Caco-2 (cell line): ENCODE measurements at regions not wholly inside any gene's neighbourhood (a gene's known extent, or its start where the extent isn't known, plus 50 kb on each side); places are given as distances from the start of the nearest gene placed in this dataset.
A peak's percentile ranks its signal among the peaks of the same experiment; 100 is the strongest.

Experiments used
- BruUV-seq: library from RNA; stranded (reverse); fragments of 400-500 nt; replicated peaks from 2 replicates; lab custom pipeline; 2021; lab: Mats Ljungman, UMichigan
- CTCF ChIA-PET: fragments of 300-600 bp; sonication (Branson Sonifier 250); formaldehyde crosslinking; loops from one replicate; lab custom pipeline; 2022; ENCODE audit warnings: antibody characterized with exemption; lab: Charles Lee
- POLR2A ChIA-PET: fragments of 300-600 bp; sonication (Branson Sonifier 250); formaldehyde crosslinking; loops from one replicate; lab custom pipeline; 2022; ENCODE audit warnings: antibody characterized with exemption; lab: Charles Lee
- DNase-seq, 2 experiments: peaks; one replicate each; pipeline versions ENCODE4 v3.0.0 to v3.0.0-alpha.2; 2020 to 2022
- H3K27me3 ChIP-seq: replicated peaks from 2 replicates; pipeline ENCODE4 v1.6.0; 2011; ENCODE audit warnings: low read length; ENCODE audit not compliant: control insufficient read depth, insufficient read depth
- H3K36me3 ChIP-seq: 2 replicates; pipeline ENCODE4 v1.5.1; 2011; ENCODE audit warnings: low read length; ENCODE audit not compliant: control insufficient read depth, insufficient read depth
- H3K4me1 ChIP-seq: fragments of 250-450 bp; sonication (Bioruptor Pico); 2 replicates; pipeline ENCODE4 v1.5.1; 2020; ENCODE audit warnings: mild to moderate bottlenecking
- H3K4me3 ChIP-seq: 2 replicates; pipeline ENCODE4 v1.5.1; 2011; ENCODE audit warnings: low read depth, mild to moderate bottlenecking, control low read depth, low read length
- H3K9me3 ChIP-seq: fragments of 250-450 bp; sonication (Bioruptor Pico); 2 replicates; pipeline ENCODE4 v1.5.1; 2020; ENCODE audit warnings: mild to moderate bottlenecking, moderate library complexity
- H3K27ac Mint-ChIP-seq: one replicate; pipeline ENCODE4 v1.8.0; 2022; ENCODE audit warnings: mixed read lengths; ENCODE audit not compliant: unreplicated experiment
- H3K27me3 Mint-ChIP-seq: one replicate; pipeline ENCODE4 v1.8.0; 2022; ENCODE audit warnings: mixed read lengths; ENCODE audit not compliant: insufficient read depth, unreplicated experiment
- H3K36me3 Mint-ChIP-seq: one replicate; pipeline ENCODE4 v1.8.0; 2022; ENCODE audit warnings: mild to moderate bottlenecking, mixed read lengths; ENCODE audit not compliant: insufficient read depth, unreplicated experiment
- H3K4me1 Mint-ChIP-seq: one replicate; pipeline ENCODE4 v1.8.0; 2022; ENCODE audit warnings: low read depth, mixed read lengths; ENCODE audit not compliant: unreplicated experiment
- H3K4me3 Mint-ChIP-seq: one replicate; pipeline ENCODE4 v1.8.0; 2022; ENCODE audit warnings: mild to moderate bottlenecking, moderate library complexity, mixed read lengths; ENCODE audit not compliant: unreplicated experiment
- H3K9me3 Mint-ChIP-seq: one replicate; pipeline ENCODE4 v1.8.0; 2022; ENCODE audit warnings: mixed read lengths; ENCODE audit not compliant: unreplicated experiment
- intact Hi-C: fragments of 100-400 bp; cut with micrococcal nuclease; formaldehyde crosslinking; loops from one replicate; pipeline ENCODE4 v1.10.0; 2022; ENCODE audit not compliant: unreplicated experiment
- TF ChIP-seq, protein P1 (sequence below), 2 experiments: fragments of 200-600 bp in 1 of 2; IDR thresholded peaks; 1 replicate in 1 of 2; 2 replicates in 1 of 2; pipeline versions ENCODE4 v1.5.1 to v1.8.0; 2011 to 2022; ENCODE audit warnings: antibody characterized with exemption in 1 of 2, control low read depth in 1 of 2, inconsistent platforms in 1 of 2, low read depth in 1 of 2, low read length in 1 of 2, mild to moderate bottlenecking in 1 of 2, moderate library complexity in 1 of 2; ENCODE audit not compliant: insufficient read depth in 1 of 2, severe bottlenecking in 1 of 2, unreplicated experiment in 1 of 2

DNA sequence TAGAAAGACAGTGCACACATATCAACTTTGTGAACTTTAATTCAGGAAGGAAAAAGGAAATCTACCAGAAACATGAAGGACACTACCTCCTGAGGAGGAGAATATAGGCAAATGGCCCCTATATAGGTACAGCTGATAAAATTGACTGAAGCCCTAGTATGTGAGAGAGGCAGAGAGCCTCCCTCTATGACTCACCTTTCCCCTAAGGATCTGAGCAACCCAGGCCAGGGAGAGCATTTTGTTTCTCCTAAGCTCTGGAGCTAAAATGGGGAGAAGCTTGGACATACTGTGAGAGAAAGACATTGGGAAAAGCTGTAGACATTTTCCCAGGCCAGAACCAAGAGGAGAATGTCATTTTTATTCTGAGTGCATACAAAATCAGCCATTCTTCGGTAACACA, 303.5 kb downstream of the AHR start:
- TF ChIP-seq, protein P1, sequence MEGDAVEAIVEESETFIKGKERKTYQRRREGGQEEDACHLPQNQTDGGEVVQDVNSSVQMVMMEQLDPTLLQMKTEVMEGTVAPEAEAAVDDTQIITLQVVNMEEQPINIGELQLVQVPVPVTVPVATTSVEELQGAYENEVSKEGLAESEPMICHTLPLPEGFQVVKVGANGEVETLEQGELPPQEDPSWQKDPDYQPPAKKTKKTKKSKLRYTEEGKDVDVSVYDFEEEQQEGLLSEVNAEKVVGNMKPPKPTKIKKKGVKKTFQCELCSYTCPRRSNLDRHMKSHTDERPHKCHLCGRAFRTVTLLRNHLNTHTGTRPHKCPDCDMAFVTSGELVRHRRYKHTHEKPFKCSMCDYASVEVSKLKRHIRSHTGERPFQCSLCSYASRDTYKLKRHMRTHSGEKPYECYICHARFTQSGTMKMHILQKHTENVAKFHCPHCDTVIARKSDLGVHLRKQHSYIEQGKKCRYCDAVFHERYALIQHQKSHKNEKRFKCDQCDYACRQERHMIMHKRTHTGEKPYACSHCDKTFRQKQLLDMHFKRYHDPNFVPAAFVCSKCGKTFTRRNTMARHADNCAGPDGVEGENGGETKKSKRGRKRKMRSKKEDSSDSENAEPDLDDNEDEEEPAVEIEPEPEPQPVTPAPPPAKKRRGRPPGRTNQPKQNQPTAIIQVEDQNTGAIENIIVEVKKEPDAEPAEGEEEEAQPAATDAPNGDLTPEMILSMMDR (IDR thresholded peaks at IDR 0.05; ENCODE audit: insufficient read depth in 1 of 2, low read depth in 1 of 2, low read length in 1 of 2, severe bottlenecking in 1 of 2, unreplicated experiment in 1 of 2): no peak
- ChIA-PET POLR2A (no interaction called here), CTCF (no interaction called here)
- intact Hi-C loops: no loop called here
- BruUV-seq: no TSS peak
- H3K36me3 ChIP-seq: no peaks in the 10 kb centered on the region
- H3K9me3 Mint-ChIP-seq: peaks cover 32% of the 10 kb centered on the region
- no peak overlapping the region for H3K4me3 Mint-ChIP-seq
- no peaks in the 10 kb centered on the region for H3K36me3 Mint-ChIP-seq
- H3K27ac Mint-ChIP-seq: no peak overlapping the region
- no peak for DNase-seq
- no peak overlapping the region for H3K4me3 ChIP-seq
- H3K27me3 Mint-ChIP-seq: no peaks in the 10 kb centered on the region
- H3K27me3 ChIP-seq: no peaks in the 10 kb centered on the region
- H3K4me1 ChIP-seq: no peaks in the 10 kb centered on the region; the same call in 1 of the 2 replicates
- H3K4me1 Mint-ChIP-seq: no peaks in the 10 kb centered on the region
- H3K9me3 ChIP-seq: peaks cover 8% of the 10 kb centered on the region; the same call in 1 of the 2 replicates

DNA sequence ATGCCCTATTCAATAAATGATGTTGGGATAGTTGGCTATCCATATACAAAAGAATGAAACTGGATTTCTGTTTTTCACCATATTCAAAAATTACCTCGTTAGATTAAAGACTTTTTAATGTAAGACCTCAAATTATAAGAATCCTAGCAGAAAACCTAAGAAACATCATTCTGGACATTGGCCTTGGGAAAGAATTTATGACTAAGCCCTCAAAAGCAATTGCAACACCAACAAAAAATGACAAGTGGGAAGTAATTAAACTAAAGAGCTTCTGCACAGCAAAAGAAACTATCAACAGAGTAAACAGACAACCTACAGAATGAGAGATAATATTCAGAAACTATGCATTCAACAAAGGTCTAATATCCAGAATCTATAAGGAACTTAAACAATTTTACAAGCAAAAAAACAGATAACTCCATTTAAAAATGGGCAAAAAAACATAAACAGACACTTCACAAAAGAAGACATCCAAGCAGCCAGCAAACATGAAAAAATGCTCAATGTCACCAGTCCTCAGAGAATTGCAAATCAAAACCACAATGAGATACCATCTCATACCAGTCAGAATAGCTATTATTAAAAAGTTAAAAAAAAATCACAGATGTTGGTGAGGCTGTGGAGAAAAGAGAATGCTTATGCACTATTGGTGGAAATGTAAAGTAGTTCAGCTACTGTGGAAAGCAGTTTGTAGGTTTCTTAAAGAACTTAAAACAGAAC, 309.8 kb downstream of the AHR start:
- TF ChIP-seq, protein P1 (IDR thresholded peaks at IDR 0.05; ENCODE audit: insufficient read depth in 1 of 2, low read depth in 1 of 2, low read length in 1 of 2, severe bottlenecking in 1 of 2, unreplicated experiment in 1 of 2): no peak
- ChIA-PET CTCF (no interaction called here), POLR2A (no interaction called here)
- peaks cover 10% of the 10 kb centered on the region for H3K4me1 ChIP-seq
- Mint-ChIP-seq H3K27me3 (no peaks in the 10 kb centered on the region), H3K27ac (peak overlapping the region; percentile 44), H3K4me1 (peaks cover 8% of the 10 kb centered on the region), H3K36me3 (peaks cover 6% of the 10 kb centered on the region), H3K9me3 (peaks cover 32% of the 10 kb centered on the region), H3K4me3 (no peak overlapping the region)
- peak in 1 of 2 experiments; percentile 13 for DNase-seq
- H3K36me3 ChIP-seq: no peaks in the 10 kb centered on the region
- H3K9me3 ChIP-seq: peaks cover 8% of the 10 kb centered on the region; the same call in 1 of the 2 replicates
- intact Hi-C loops: no loop called here
- no peaks in the 10 kb centered on the region for H3K27me3 ChIP-seq
- H3K4me3 ChIP-seq: no peak overlapping the region
- no TSS peak for BruUV-seq

DNA sequence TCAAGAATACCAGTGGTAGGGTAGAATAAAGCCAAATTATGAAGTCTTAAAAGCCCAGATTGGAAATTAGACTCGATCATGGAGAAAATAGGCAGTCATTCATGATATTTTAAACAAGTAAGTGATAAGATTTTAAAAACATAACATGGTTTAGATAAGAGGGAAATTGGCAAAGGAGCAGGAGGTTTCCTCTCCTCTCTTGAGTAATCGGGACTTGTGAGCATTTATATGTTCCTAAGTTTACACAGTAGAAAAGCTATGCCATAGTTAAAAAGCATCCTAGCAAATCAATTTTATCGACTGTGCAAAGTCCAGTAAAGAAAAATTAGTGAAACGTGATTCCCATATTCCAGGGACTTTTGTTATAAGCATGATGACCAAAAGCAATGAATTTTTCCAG, 313.2 kb downstream of the AHR start:
- Histone ChIP-seq H3K36me3 (no peaks in the 10 kb centered on the region), H3K9me3 (no peaks in the 10 kb centered on the region), H3K27me3 (no peaks in the 10 kb centered on the region), H3K4me3 (no peak overlapping the region), H3K4me1 (peaks cover 10% of the 10 kb centered on the region)
- Mint-ChIP-seq H3K27me3 (no peaks in the 10 kb centered on the region), H3K4me3 (no peak overlapping the region), H3K4me1 (peaks cover 8% of the 10 kb centered on the region), H3K27ac (no peak overlapping the region), H3K9me3 (no peaks in the 10 kb centered on the region), H3K36me3 (peaks cover 6% of the 10 kb centered on the region)
- intact Hi-C loops: no loop called here
- BruUV-seq: no TSS peak
- TF ChIP-seq, protein P1 (IDR thresholded peaks at IDR 0.05; ENCODE audit: insufficient read depth in 1 of 2, low read depth in 1 of 2, low read length in 1 of 2, severe bottlenecking in 1 of 2, unreplicated experiment in 1 of 2): no peak
- ChIA-PET POLR2A (no interaction called here), CTCF (no interaction called here)
- no peak for DNase-seq
